Dedifferentiated amniotic fluid mesenchymal stem cell (primary cell): ENCODE measurements at regions not wholly inside any gene's neighbourhood (a gene's known extent, or its start where the extent isn't known, plus 50 kb on each side); places are given as distances from the start of the nearest gene placed in this dataset.

Source experiments
- DNase-seq: peaks from one replicate; pipeline ENCODE4 v3.0.0-alpha.2; 2016; ENCODE audit errors: extremely low spot score

DNA sequence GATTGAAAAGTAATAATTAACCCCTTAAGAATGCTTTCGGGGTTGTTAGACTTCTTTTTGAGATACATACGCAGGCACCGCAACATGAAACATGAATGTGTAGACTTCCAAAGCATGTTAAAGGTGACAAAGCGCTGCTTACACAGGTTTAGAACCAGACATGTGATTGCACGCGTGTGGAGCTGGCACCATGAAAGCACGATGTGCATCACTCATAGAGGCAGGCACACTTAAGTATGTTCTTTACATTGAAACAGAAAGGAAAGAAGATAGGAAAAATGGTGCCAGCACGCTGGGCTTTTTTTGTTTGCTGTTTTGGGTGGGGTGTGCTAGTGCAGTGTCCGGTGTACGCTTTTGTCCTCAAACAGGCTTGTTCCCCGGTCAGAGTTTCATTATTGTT lies 83.6 kb upstream of the PPARA start:
- no peak for DNase-seq

DNA sequence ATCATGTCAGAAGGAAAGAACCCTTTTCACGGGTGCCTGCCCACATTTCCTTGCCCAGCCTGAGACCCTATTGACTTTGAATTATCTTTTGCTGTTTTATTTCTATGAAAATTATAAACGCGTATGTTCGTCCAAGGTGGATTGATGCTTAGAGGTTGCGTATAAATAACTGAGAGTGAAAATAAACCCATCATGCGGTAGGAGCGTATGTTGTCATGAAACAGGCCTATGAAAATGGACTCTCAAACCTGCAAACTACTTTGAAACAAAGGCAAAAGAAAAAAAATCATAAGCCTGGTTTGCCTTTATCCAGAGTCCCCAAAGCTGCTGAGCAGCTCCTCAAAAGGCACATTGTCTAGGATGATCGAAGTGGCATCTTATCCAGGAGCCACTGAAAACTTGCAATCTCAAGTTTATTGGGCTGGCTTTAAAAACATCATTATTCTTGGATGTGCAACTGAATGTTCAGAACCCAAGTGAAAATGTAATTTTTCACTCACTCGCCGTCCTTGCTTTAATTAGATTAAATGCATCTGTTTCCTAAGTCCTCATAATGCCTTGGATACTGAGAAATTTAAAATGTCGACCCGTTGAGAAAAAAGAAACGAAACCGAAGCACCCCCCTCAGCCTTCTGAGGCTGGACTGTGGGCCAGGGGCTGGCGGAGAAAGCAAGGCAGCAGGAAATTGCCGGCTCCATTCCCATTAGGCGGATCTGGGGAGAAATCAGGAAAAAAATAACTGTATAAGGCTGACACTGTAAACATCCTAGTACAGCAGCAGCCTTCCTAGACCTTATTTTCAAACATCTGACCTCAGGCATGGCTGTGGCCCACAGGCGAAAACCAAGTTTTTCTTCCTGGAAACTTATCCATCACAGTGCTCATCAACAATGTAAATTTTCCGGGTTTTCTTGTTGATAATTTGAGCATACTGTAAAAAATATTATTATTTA lies 82.9 kb upstream of the PPARA start:
- no peak for DNase-seq

GRCh38 chr22:46068181-46068592 lies 82.1 kb upstream of the PPARA start:
- DNase-seq, result no peak

DNA sequence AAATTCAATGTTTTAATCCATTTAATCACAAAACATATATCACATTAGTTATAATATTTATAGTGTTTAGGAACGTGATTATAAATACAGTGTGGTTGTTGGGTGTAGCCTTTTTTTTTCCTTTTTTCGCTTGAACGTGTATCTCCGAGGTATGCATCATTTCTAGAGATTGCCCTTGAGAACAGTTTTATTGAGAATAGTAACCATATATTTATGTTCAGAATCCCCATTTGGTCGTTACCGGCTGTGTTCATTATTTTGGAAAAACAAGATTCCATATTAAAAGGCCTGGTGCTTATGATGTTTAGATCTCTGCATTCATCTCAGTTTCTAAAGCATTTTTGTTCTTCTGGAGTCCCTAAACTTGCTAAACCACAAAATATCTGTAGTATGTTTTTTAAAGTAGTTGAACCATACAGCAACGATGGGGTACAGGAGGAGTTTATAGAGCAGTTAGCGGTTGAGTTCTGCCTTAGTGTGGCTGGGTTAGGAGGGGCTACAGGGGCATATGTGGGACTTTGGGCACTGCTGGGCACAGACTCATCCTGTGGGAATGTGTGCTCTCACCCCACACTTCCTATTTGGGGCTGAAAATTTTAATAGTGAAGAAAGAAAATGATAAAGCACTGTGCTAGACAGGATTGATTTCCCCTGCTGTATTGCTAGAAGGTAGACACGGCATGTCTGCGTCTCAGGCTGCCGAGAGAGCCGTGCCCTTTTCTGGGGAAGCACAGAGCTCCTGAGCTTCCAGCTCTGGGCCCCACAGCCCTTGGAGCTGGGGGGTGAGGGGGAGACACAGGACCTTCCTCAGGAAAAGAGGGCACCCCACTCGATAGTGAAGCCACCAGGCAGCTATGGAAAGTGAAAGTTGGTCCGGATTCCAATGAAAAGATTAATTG lies 81.5 kb upstream of the PPARA start:
- no peak for DNase-seq

DNA sequence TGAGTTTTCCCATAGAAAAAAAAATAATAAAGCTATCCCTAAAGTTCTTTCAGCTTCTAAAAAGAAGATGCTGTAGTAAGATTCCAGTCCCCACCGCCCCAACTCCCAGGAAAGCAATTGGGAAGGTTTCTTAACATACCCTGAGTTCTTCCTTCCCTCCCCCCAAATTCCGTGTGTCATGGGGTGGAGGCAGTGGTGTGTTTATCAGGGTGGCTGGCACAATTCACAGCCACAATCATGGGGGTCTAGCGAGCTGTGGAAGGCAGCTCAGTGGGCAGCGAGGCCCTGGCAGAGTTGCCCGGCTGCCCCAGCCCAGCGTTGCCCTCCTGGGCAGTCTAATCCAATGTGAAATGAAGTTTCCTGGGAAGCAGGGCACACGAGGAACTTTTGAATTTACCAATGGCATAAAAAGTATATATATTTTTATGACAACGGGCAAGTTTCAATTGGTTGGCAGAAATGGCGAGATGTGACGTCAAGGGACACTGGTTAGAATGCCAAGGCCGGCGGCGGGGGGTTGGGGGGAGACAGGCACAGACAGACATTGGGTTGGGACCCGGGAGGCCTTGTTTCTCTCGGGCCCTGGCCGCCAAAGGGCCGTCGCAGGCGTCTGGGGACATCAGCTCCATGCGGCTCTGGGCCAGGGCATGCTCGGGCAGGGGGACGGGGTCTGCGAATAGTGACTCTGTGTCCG lies 80.7 kb upstream of the PPARA start:
- DNase-seq, result no peak

DNA sequence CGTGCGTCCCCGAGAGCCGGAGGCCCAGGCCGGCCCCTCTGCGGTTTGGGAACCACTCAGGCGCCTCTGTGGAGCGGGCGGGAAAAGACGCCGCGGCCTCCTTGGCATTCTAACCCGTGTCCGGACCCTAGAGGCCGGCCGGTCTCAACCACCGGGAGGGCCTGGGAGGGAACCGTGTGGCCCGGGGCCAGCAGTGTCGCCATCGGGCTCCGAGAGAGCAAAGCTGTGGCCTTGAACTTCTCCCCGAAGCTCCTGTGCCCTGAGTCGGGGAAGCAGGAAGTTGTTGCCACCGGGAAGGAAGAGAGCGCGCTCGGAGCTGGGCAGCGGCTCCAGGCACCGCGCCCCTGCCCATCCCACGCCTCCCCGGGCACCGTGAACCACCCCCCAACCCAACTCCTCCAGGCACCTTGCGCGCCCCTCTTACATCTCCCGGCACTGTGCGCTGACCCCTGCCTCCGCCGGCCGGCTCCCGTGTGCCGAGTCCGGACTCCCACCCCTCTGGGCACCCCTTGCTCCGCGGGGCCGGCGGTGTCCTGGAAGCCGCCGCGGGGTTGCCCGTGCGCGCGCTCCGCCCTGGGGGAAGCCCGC lies 80.0 kb upstream of the PPARA start:
- no peak for DNase-seq

DNA sequence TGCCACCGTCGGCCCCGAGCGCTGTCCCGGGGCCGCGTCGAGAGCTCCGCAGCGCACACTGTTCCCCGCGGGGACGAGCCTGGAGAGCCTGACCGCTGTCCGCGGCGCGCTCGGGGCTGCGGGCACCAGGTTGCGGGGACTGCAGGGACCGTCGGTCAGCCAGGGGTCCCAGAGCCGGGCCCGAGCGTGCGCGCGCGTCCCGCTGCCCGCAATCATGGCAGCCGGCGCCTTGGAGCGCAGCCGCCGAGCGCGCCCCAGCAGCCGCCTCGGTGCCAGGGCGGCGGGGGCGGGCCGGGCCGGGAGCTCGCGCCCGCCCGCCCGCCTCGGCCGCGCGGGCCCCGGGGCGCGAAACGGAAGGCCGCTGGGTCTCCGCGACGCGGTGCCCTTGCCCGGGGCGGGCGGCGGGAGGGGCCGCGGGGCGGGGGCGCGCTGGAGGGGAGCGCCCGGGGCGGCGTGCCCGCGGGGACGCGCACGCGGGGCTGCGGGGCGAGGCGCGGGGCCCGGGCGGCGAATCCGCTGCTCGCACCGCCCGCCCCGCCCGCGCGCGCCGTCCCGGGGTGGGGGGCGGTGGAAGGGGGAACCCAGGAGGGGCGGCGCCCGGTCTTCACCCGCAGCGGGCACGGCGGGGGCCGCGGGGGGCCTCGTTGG lies 79.4 kb upstream of the PPARA start:
- DNase-seq, result peak; percentile 39

GRCh38 chr22:46071451-46072109 lies 78.7 kb upstream of the PPARA start:
- peak; percentile 87 for DNase-seq

DNA sequence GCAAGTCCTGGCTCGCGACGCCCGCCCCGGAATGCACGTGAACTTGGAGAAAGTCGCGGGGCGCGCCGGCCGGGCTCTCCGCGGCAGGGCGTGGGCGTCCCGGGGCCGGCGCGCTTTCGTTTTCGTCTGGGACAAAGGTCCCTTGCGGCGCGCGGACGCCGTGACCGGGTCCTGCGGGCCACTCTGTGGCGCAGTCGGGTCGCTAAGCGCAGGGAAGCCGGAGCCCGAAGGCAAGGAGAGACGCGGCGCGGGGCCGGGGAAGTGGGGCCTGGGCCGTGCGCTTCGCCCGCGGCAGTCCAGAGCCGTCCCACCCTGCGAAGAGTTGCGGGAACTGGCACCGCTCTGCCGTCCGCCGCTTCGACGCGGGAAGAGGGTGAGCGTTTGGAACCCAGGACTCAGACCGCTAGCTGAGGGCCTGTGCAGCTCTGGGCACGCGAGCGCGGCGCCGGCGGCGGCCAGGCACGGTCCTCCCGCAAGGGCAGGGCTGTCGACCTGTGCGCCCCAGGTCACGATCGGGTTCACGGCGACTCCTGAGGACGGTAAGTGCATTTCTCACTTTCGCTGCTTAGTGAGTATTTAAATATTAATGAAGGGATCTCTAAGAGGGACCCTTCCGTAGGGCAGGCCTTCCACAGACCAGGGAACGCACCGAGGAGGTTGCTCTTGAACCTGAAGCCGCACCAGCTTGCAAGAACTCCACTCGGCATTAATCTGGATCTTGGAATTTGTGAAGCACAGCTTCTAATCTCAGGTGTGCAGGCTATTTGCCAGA lies 78.0 kb upstream of the PPARA start:
- DNase-seq, result no peak

DNA sequence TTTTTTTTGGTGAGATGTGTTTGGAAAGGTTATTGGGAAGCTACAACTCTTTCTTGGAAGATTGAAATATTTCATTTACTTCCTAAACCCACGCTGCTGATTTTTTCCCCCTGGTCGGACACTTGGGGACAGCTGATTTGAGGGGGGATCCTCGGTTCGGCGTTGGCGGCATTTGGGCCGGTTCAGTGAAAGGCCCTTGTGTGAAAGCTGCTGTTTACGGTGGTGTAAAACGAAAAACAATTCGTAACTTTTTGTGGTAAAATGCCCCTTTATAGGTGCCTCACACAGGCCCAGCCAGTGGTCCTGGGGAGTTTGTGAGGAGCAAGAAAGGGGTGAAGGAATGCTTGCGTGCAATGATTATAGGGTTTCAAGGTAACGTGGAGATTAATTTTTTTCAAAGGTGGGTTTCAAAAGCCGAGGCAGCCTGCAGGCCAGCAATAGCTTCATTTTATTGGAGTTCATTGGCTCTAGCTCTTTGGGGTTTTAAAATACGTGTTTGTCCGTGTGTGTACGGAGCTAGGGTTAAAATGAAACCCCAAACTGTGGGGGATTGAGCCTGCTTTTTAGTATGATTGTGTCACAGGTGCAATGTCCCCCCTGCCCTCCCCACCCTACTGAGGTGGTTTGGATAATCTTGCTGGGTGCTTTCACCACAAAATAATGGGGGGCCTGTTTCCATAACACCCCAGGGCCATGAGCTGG lies 77.2 kb upstream of the PPARA start:
- no peak for DNase-seq

DNA sequence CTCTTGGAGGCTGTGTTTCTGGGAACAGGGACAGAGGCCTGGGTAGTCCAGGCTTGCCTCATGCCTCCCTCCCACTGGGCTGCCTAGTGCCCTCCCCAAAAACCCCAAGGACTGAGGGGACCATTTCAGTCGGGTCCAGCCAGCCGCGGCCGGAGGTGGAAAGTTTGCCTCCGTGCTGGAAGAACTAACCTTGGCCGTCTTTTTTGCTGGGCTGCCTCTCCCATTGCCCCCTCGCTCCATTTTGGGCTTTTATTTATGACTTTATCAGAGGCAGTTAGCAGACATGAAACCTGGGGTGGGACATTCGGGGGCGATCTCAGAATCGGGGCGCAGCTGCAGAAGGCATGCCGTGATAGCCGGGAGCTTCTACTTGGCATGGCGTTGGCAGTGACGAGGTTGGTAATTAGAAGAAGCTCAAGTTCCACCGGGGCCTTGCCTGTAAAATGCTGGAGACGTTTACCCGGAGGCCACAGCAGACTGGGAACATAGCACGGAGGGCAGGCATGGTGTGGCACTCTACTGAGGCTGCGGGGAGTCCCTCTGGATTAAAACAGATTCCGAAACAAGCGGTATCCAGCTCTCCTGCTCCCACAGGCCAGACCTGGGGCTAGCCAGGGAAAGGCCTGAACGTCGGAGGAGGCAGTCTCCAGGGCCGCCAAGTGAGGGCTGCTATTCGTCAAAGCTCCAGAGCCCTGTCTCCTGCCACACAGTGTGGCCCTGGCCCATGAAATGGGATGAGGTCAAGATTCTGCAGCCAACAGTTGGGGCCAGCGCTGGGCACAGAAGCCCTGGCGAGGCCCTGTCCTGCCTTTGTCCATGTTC lies 76.4 kb upstream of the PPARA start:
- DNase-seq, result peak; percentile 48

GRCh38 chr22:46074771-46075551 lies 75.4 kb upstream of the PPARA start:
- DNase-seq, result no peak

DNA sequence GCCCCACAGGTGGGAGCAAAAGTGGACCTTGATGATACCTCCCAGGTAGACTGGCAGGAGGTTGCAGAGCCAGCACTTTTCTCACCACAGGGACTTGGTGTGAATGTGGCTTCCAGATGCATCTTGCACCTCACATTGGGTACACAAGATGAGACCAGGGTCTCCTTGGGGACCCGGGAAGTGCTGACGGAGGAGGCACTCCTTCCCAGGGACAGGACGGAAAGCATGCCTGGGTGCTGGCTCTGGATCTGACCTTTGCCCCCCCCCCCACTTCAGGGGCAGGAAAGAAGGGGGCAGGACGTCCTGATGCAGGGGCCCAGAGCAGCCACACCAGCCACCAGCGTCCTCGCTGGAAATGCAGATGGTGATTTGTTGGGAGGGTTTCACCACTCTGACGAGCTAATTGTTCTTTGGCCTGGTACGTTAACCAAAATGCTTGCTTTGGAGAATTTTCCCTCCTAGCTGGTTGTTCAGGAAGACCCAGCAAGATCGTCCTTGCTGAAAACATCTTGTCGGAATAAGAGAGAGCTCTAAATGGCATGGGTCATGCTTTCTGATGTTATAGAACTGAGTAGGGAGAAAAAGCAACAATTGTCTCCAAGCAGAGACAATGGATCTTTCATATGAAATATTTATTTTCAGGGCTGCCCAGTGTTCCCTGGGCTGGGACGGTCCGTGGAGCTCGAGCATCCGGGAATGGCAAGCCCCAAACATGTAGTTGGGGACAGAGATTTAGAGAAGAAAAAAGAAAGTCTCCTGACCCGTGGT lies 74.4 kb upstream of the PPARA start:
- DNase-seq, result no peak

DNA sequence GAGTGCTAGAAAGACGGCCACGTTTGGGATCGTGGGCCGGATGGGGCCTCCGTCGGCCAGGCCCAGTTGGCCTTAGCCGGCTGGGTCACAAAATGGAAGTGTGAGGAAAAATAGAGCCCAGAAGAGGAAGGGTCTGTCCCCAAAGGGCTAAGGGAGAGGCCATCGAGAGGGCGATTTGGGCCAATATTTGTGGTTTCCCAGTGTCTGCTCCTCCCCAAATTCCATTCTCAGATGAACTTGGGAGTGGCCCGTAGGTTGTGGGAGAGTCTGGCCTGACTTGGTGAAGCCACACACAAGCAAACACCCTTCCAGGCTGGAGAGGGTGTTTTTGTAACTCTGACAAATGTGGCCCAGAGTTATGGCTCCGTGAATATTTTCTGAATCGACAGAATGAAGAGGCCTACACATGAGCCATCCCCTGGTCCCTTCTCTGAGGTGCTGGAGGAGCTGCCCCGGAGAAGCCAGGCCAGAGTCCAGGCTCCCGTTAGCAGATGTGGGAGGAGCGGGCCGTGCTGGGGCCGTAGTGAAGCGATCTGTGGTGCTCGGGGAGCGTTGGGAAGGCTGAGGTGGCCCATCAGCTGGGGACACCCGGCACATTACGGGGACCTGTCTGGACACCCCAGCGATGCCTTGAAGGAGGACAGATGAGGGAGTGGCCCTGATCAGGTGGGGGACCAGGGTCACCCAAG lies 73.5 kb upstream of the PPARA start:
- DNase-seq, result peak; percentile 53

GRCh38 chr22:46077669-46078099 lies 72.6 kb upstream of the PPARA start:
- no peak for DNase-seq
